Activated B cell treated with CpG ODN at 0.5 μM for 24 hours (primary cell): ENCODE measurements at regions not wholly inside any gene's neighbourhood (a gene's known extent, or its start where the extent isn't known, plus 50 kb on each side); places are given as distances from the start of the nearest gene placed in this dataset.

Experiments
- ATAC-seq: fragments of 200-7000 bp; cut with Tn5 transposase; one replicate; pipeline ENCODE4 v1.10.0; 2021; ENCODE audit warnings: low read depth, mild to moderate bottlenecking, moderate library complexity
- CTCF ChIA-PET: fragments of 350-600 bp; sonication (Branson Sonifier 250); formaldehyde crosslinking; loops from one replicate; lab custom pipeline; 2021; ENCODE audit warnings: antibody characterized with exemption; lab: Charles Lee
- POLR2A ChIA-PET: fragments of 350-600 bp; sonication (Branson Sonifier 250); formaldehyde crosslinking; loops from one replicate; lab custom pipeline; 2021; ENCODE audit warnings: antibody characterized with exemption; lab: Charles Lee
- DNase-seq: peaks from one replicate; pipeline ENCODE4 v3.0.0; 2022
- H3K27ac Mint-ChIP-seq: one replicate; pipeline ENCODE4 v1.8.0; 2020; ENCODE audit warnings: mixed read lengths
- H3K27me3 Mint-ChIP-seq: one replicate; pipeline ENCODE4 v1.8.0; 2021; ENCODE audit warnings: mixed read lengths
- H3K36me3 Mint-ChIP-seq: one replicate; pipeline ENCODE4 v1.8.0; 2021; ENCODE audit warnings: low read depth, mixed read lengths
- H3K4me1 Mint-ChIP-seq: one replicate; pipeline ENCODE4 v1.8.0; 2021; ENCODE audit warnings: mixed read lengths
- H3K4me3 Mint-ChIP-seq: one replicate; pipeline ENCODE4 v1.8.0; 2020; ENCODE audit warnings: mild to moderate bottlenecking, mixed read lengths
- H3K9me3 Mint-ChIP-seq: one replicate; pipeline ENCODE4 v1.8.0; 2020; ENCODE audit warnings: mixed read lengths
- intact Hi-C: fragments of 100-400 bp; cut with micrococcal nuclease; formaldehyde crosslinking; loops from one replicate; pipeline ENCODE4 v1.15.1; 2024
- TF ChIP-seq, protein P1 (sequence below): fragments of 200-600 bp; IDR thresholded peaks from one replicate; pipeline ENCODE4 v1.8.0; 2022; ENCODE audit warnings: antibody characterized with exemption, mild to moderate bottlenecking

- Mint-ChIP-seq H3K36me3 (no peaks in the 10 kb centered on the region), H3K4me3 (no peak overlapping the region), H3K27me3 (no peaks in the 10 kb centered on the region), H3K4me1 (no peaks in the 10 kb centered on the region), H3K9me3 (peaks cover 2% of the 10 kb centered on the region), H3K27ac (no peak overlapping the region)
- CTCF ChIA-PET = no interaction called here
- POLR2A ChIA-PET = no interaction called here
- no peak for ATAC-seq
- no peak for DNase-seq
- TF ChIP-seq, protein P1, sequence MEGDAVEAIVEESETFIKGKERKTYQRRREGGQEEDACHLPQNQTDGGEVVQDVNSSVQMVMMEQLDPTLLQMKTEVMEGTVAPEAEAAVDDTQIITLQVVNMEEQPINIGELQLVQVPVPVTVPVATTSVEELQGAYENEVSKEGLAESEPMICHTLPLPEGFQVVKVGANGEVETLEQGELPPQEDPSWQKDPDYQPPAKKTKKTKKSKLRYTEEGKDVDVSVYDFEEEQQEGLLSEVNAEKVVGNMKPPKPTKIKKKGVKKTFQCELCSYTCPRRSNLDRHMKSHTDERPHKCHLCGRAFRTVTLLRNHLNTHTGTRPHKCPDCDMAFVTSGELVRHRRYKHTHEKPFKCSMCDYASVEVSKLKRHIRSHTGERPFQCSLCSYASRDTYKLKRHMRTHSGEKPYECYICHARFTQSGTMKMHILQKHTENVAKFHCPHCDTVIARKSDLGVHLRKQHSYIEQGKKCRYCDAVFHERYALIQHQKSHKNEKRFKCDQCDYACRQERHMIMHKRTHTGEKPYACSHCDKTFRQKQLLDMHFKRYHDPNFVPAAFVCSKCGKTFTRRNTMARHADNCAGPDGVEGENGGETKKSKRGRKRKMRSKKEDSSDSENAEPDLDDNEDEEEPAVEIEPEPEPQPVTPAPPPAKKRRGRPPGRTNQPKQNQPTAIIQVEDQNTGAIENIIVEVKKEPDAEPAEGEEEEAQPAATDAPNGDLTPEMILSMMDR = no peak
- intact Hi-C loops = no loop called here
Measured at GRCh38 chr3:86245360-86245759, 745.6 kb downstream of the VGLL3 start.

DNA sequence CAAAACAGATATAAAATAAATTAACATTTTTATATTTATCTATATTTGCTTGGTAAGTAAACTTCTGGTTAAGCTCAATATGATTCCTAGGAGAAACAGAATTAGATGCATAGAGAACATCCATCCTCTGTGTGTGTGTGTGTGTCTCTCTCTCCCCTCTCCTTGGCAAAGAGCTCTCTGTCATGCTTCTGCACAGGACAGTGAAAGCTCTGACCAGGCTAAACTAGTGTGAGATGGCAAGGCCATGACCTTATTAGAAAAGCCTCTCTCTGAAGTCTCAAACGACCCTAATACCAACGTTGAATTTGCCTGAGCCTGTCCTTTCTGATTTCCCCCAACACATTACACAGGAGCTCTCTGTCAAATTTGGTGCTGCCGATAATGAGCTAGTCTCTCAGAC lies 746.0 kb downstream of the VGLL3 start:
- ATAC-seq (no peak), DNase-seq (no peak)
- Mint-ChIP-seq H3K27ac (no peak overlapping the region), H3K27me3 (no peaks in the 10 kb centered on the region), H3K4me3 (no peak overlapping the region), H3K4me1 (no peaks in the 10 kb centered on the region), H3K9me3 (peaks cover 2% of the 10 kb centered on the region), H3K36me3 (no peaks in the 10 kb centered on the region)
- intact Hi-C loops = no loop called here
- CTCF ChIA-PET = no interaction called here
- TF ChIP-seq, protein P1 = no peak
- POLR2A ChIA-PET = no interaction called here

- DNase-seq (no peak), ATAC-seq (no peak)
- H3K27me3 Mint-ChIP-seq = no peaks in the 10 kb centered on the region
- no peaks in the 10 kb centered on the region for H3K36me3 Mint-ChIP-seq
- intact Hi-C loops = no loop called here
- no peak overlapping the region for H3K27ac Mint-ChIP-seq
- TF ChIP-seq, protein P1 = no peak
- peaks cover 2% of the 10 kb centered on the region for H3K9me3 Mint-ChIP-seq
- POLR2A ChIA-PET = no interaction called here
- no peak overlapping the region for H3K4me3 Mint-ChIP-seq
- CTCF ChIA-PET = no interaction called here
- H3K4me1 Mint-ChIP-seq = no peaks in the 10 kb centered on the region
Measured at GRCh38 chr3:86239946-86240345, 751.0 kb downstream of the VGLL3 start.

DNA sequence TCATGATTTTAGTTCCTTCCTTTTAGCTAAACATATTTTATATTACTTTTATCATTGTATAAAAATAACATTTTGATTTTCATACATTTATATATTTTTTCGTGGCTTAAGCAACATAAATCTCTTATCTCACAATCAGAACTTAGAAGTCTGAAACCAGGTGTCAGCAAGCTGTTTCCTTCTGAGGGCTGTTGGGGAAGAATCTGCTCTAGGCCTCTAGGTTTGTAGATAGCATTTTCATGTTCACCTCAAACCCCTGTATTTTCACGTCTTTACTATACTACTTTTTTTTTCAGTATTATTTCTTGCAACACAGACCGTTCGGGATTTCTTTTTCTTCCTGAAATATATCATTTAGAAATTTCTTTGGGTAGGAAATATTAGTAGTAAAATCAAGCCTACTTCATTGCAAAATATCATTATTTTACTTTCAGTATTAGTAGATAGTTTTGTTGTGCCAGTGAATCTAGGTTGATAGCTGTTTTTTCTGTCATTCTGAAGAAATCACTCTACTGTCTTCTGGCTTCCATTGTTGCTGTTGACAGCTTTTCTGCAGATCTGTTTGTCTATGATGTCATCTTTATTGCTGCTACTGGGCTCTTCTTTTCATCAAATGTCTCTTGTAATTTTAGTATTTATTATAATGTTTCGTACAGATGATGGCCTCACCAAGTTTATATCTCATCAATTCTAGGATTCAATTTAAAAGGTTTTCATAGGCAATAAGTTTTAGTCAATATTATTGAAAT lies 756.3 kb downstream of the VGLL3 start:
- POLR2A ChIA-PET = no interaction called here

GRCh38 chr3:86230762-86231161 lies 760.2 kb downstream of the VGLL3 start:
- intact Hi-C loops = no loop called here
- Mint-ChIP-seq H3K4me1 (no peaks in the 10 kb centered on the region), H3K27me3 (no peaks in the 10 kb centered on the region), H3K27ac (no peak overlapping the region), H3K9me3 (no peaks in the 10 kb centered on the region), H3K36me3 (no peaks in the 10 kb centered on the region), H3K4me3 (no peak overlapping the region)
- DNase-seq (no peak), ATAC-seq (no peak)
- TF ChIP-seq, protein P1 = no peak
- CTCF ChIA-PET = no interaction called here
- POLR2A ChIA-PET = no interaction called here

More for the DNA sequence above, 756.3 kb downstream of the VGLL3 start:
- CTCF ChIA-PET = no interaction called here
- Mint-ChIP-seq H3K4me3 (no peak overlapping the region), H3K4me1 (no peaks in the 10 kb centered on the region), H3K36me3 (no peaks in the 10 kb centered on the region), H3K27me3 (no peaks in the 10 kb centered on the region), H3K27ac (no peak overlapping the region), H3K9me3 (peaks cover 2% of the 10 kb centered on the region)
- TF ChIP-seq, protein P1 = no peak
- ATAC-seq (no peak), DNase-seq (no peak)
- intact Hi-C loops = no loop called here
